ENCODE measurements at regions not wholly inside any gene's neighbourhood (a gene's known extent, or its start where the extent isn't known, plus 50 kb on each side); places are given as distances from the start of the nearest gene placed in this dataset.

- Histone ChIP-seq H3K79me2 (ENCODE audit: low read depth) (no peaks in the 10 kb centered on the region), H2AFZ (replicated peaks) (peak overlapping the region; percentile 50), H3K27me3 (peaks cover 25% of the 10 kb centered on the region), H3K4me3 (peak overlapping the region; percentile 33), H3K9ac (no peak overlapping the region), H3K9me3 (ENCODE audit: low read depth) (no peaks in the 10 kb centered on the region), H3K36me3 (no peaks in the 10 kb centered on the region), H3F3A (ENCODE audit: low read depth) (no peaks in the 10 kb centered on the region), H3K4me2 (peak overlapping the region; percentile 69), H3K4me1 (no peaks in the 10 kb centered on the region), H3K27ac (no peak overlapping the region), H4K20me1 (ENCODE audit: low read depth) (no peaks in the 10 kb centered on the region)
- Mint-ChIP-seq H3K4me3 (peak overlapping the region; percentile 52), H3K27me3 (ENCODE audit: insufficient read depth, low read depth) (peaks cover 12% of the 10 kb centered on the region), H3K36me3 (no peaks in the 10 kb centered on the region), H3K9me3 (peaks cover 25% of the 10 kb centered on the region), H3K27ac (no peak overlapping the region), H3K4me1 (peaks cover 4% of the 10 kb centered on the region)
- peak; percentile 17 for DNase-seq (ENCODE audit: low spot score)
- TF ChIP-seq EZH2phosphoT487 (IDR thresholded peaks at IDR 0.05) (no peak), CTCF (IDR thresholded peaks at IDR 0.05) (no peak)
Observed at GRCh38 chr1:148318123-148318903, 164.8 kb downstream of the PPIAL4G start.

GRCh38 chr1:148317288-148317985 lies 165.4 kb upstream of the NBPF11 start:
- Mint-ChIP-seq H3K4me1 (peaks cover 4% of the 10 kb centered on the region), H3K27me3 (ENCODE audit: insufficient read depth, low read depth) (peaks cover 12% of the 10 kb centered on the region), H3K4me3 (peak overlapping the region; percentile 43), H3K36me3 (no peaks in the 10 kb centered on the region), H3K27ac (no peak overlapping the region), H3K9me3 (peaks cover 26% of the 10 kb centered on the region)
- Histone ChIP-seq H3K9me3 (ENCODE audit: low read depth) (no peaks in the 10 kb centered on the region), H3K79me2 (ENCODE audit: low read depth) (no peaks in the 10 kb centered on the region), H3K4me3 (peak overlapping the region; percentile 33), H3K27me3 (peaks cover 25% of the 10 kb centered on the region), H3K36me3 (no peaks in the 10 kb centered on the region), H4K20me1 (ENCODE audit: low read depth) (no peaks in the 10 kb centered on the region), H2AFZ (replicated peaks) (peak overlapping the region; percentile 50), H3F3A (ENCODE audit: low read depth) (no peaks in the 10 kb centered on the region), H3K4me2 (peak overlapping the region; percentile 69), H3K9ac (no peak overlapping the region), H3K4me1 (no peaks in the 10 kb centered on the region), H3K27ac (no peak overlapping the region)
- DNase-seq (ENCODE audit: low spot score): no peak
- TF ChIP-seq EZH2phosphoT487 (IDR thresholded peaks at IDR 0.05): no peak
- no peak for TF ChIP-seq EZH2 (IDR thresholded peaks at IDR 0.05)
- no peak for TF ChIP-seq CTCF (IDR thresholded peaks at IDR 0.05)

- DNase-seq (ENCODE audit: low spot score): no peak
- H3K4me1 ChIP-seq: no peaks in the 10 kb centered on the region
- peaks cover 4% of the 10 kb centered on the region for H3K4me1 Mint-ChIP-seq
- peaks cover 25% of the 10 kb centered on the region for H3K27me3 ChIP-seq
- H3K27ac Mint-ChIP-seq: no peak overlapping the region
- H2AFZ ChIP-seq (replicated peaks): no peak overlapping the region
- H3K36me3 Mint-ChIP-seq: no peaks in the 10 kb centered on the region
- H3K27ac ChIP-seq: no peak overlapping the region
- TF ChIP-seq EZH2 (IDR thresholded peaks at IDR 0.05): no peak
- no peak for TF ChIP-seq EZH2phosphoT487 (IDR thresholded peaks at IDR 0.05)
- TF ChIP-seq CTCF (IDR thresholded peaks at IDR 0.05): no peak
- no peak overlapping the region for H3K4me3 ChIP-seq
- H4K20me1 ChIP-seq (ENCODE audit: low read depth): no peaks in the 10 kb centered on the region
- H3F3A ChIP-seq (ENCODE audit: low read depth): no peaks in the 10 kb centered on the region
- no peaks in the 10 kb centered on the region for H3K79me2 ChIP-seq (ENCODE audit: low read depth)
- no peaks in the 10 kb centered on the region for H3K9me3 ChIP-seq (ENCODE audit: low read depth)
- no peak overlapping the region for H3K9ac ChIP-seq
- peaks cover 15% of the 10 kb centered on the region for H3K27me3 Mint-ChIP-seq (ENCODE audit: insufficient read depth, low read depth)
- H3K36me3 ChIP-seq: no peaks in the 10 kb centered on the region
- no peak overlapping the region for H3K4me3 Mint-ChIP-seq
- H3K9me3 Mint-ChIP-seq: peaks cover 38% of the 10 kb centered on the region
- H3K4me2 ChIP-seq: no peak overlapping the region
Observed at GRCh38 chr1:148315071-148315811, 163.2 kb upstream of the NBPF11 start.

Measured in neural progenitor cell (in vitro differentiated cells).